ENCODE measurements at regions not wholly inside any gene's neighbourhood (a gene's known extent, or its start where the extent isn't known, plus 50 kb on each side); places are given as distances from the start of the nearest gene placed in this dataset.
"Not testable (repeated sequence)": the region's sequence is repeated elsewhere in the genome, so short reads cannot be mapped to it uniquely, and the experiment has no call there.

- TF ChIP-seq, protein P1, sequence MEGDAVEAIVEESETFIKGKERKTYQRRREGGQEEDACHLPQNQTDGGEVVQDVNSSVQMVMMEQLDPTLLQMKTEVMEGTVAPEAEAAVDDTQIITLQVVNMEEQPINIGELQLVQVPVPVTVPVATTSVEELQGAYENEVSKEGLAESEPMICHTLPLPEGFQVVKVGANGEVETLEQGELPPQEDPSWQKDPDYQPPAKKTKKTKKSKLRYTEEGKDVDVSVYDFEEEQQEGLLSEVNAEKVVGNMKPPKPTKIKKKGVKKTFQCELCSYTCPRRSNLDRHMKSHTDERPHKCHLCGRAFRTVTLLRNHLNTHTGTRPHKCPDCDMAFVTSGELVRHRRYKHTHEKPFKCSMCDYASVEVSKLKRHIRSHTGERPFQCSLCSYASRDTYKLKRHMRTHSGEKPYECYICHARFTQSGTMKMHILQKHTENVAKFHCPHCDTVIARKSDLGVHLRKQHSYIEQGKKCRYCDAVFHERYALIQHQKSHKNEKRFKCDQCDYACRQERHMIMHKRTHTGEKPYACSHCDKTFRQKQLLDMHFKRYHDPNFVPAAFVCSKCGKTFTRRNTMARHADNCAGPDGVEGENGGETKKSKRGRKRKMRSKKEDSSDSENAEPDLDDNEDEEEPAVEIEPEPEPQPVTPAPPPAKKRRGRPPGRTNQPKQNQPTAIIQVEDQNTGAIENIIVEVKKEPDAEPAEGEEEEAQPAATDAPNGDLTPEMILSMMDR (IDR thresholded peaks at IDR 0.05; ENCODE audit: control insufficient read depth, insufficient read depth, low read depth, low read length, missing control alignments) = no peak
- no peak overlapping the region for H3K4me3 ChIP-seq (ENCODE audit: control insufficient read depth, low read depth, low read length)
- DNase-seq (ENCODE audit: low read depth) = no peak
Observed at GRCh38 chr9:101923451-101923850, 185.0 kb upstream of the GRIN3A start.

DNA sequence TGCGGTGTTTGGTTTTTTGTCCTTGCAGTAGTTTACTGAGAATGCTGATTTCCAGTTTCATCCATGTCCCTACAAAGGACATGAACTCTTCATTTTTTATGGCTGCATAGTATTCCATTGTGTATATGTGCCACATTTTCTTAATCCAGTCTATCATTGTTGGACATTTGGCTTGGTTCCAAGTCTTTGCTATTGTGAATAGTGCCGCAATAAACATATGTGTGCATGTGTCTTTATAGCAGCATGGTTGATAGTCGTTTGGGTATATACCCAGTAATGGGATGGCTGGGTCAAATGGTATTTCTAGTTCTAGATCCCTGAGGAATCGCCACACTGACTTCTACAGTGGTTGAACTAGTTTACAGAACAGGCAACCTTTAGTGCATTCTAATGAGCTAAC, 178.5 kb upstream of the GRIN3A start:
- not testable (repeated sequence) for H3K4me3 ChIP-seq (ENCODE audit: control insufficient read depth, low read depth, low read length); DNase-seq (ENCODE audit: low read depth)

- TF ChIP-seq, protein P1 (IDR thresholded peaks at IDR 0.05; ENCODE audit: control insufficient read depth, insufficient read depth, low read depth, low read length, missing control alignments) = no peak
- no peak overlapping the region for H3K4me3 ChIP-seq (ENCODE audit: control insufficient read depth, low read depth, low read length)
- no peak for DNase-seq (ENCODE audit: low read depth)
Observed at GRCh38 chr9:101915482-101915881, 177.0 kb upstream of the GRIN3A start.

GRCh38 chr9:101912698-101913097, 174.3 kb upstream of the GRIN3A start:
- H3K4me3 ChIP-seq (ENCODE audit: control insufficient read depth, low read depth, low read length) = no peak overlapping the region
- TF ChIP-seq, protein P1 (IDR thresholded peaks at IDR 0.05; ENCODE audit: control insufficient read depth, insufficient read depth, low read depth, low read length, missing control alignments) = no peak
- DNase-seq (ENCODE audit: low read depth) = no peak

- H3K4me3 ChIP-seq (ENCODE audit: control insufficient read depth, low read depth, low read length) = no peak overlapping the region
- no peak for DNase-seq (ENCODE audit: low read depth)
- TF ChIP-seq, protein P1 (IDR thresholded peaks at IDR 0.05; ENCODE audit: control insufficient read depth, insufficient read depth, low read depth, low read length, missing control alignments) = no peak
Observed at GRCh38 chr9:101907466-101907865, 169.0 kb upstream of the GRIN3A start.

DNA sequence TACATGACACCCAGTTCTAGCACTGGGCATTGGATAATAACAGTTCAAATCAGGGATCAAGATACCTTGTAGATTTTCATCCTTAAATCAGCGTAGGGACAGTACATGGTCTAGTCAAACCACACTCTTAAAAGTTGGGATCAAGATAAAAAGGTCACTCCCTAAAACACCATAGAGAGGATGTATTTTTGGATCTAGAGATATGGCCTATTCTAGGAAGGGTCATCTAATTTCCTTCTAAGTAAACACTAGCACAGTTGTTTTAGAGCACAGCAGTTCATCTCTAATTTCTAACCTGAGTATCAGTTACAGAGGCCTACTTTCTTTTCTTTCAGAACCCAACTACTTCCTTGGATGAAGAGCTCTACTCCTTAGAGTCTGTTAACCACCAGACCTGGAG, 166.4 kb upstream of the GRIN3A start:
- H3K4me3 ChIP-seq (ENCODE audit: control insufficient read depth, low read depth, low read length) = no peak overlapping the region
- TF ChIP-seq, protein P1 (IDR thresholded peaks at IDR 0.05; ENCODE audit: control insufficient read depth, insufficient read depth, low read depth, low read length, missing control alignments) = no peak
- DNase-seq (ENCODE audit: low read depth) = no peak

GRCh38 chr9:101902051-101902450, 163.6 kb upstream of the GRIN3A start:
- no peak for DNase-seq (ENCODE audit: low read depth)
- TF ChIP-seq, protein P1 (IDR thresholded peaks at IDR 0.05; ENCODE audit: control insufficient read depth, insufficient read depth, low read depth, low read length, missing control alignments) = no peak
- no peak overlapping the region for H3K4me3 ChIP-seq (ENCODE audit: control insufficient read depth, low read depth, low read length)
